AG09319 (cell line): ENCODE measurements at regions not wholly inside any gene's neighbourhood (a gene's known extent, or its start where the extent isn't known, plus 50 kb on each side); places are given as distances from the start of the nearest gene placed in this dataset.

ENCODE experiments used
- DNase-seq: peaks from one replicate; pipeline ENCODE4 v3.0.0-alpha.2; 2010; ENCODE audit warnings: low read depth; ENCODE audit errors: extremely low read depth
- CTCF ChIP-seq: IDR thresholded peaks from 2 replicates; pipeline ENCODE4 v1.5.1; 2011; ENCODE audit warnings: low read depth, mild to moderate bottlenecking, inconsistent platforms, low read length, moderate library complexity

- no peak for DNase-seq
- TF ChIP-seq CTCF, result no peak
Measured at GRCh38 chr14:54226558-54226957, 170.2 kb upstream of the CDKN3 start.

- DNase-seq, result no peak
- TF ChIP-seq CTCF, result no peak
Measured at GRCh38 chr14:54229136-54229535, 167.7 kb upstream of the CDKN3 start.

GRCh38 chr14:54230645-54231044, 166.2 kb upstream of the CDKN3 start:
- TF ChIP-seq CTCF, result no peak
- no peak for DNase-seq

GRCh38 chr14:54232735-54233134, 164.1 kb upstream of the CDKN3 start:
- TF ChIP-seq CTCF, result no peak
- no peak for DNase-seq

- no peak for DNase-seq
- TF ChIP-seq CTCF, result no peak
Measured at GRCh38 chr14:54241517-54241916, 155.3 kb upstream of the CDKN3 start.

- no peak for TF ChIP-seq CTCF
- no peak for DNase-seq
Measured at GRCh38 chr14:54251356-54251755, 145.5 kb upstream of the CDKN3 start.

GRCh38 chr14:54252072-54252730, 144.6 kb upstream of the CDKN3 start:
- TF ChIP-seq CTCF, result no peak
- peak; percentile 8 for DNase-seq
